HG03354 (cell line): ENCODE measurements at regions not wholly inside any gene's neighbourhood (a gene's known extent, or its start where the extent isn't known, plus 50 kb on each side); places are given as distances from the start of the nearest gene placed in this dataset.
"Not testable (repeated sequence)": the region's sequence is repeated elsewhere in the genome, so short reads cannot be mapped to it uniquely, and the experiment has no call there.

Source experiments
- ATAC-seq: cut with Tn5 transposase; IDR thresholded peaks from one replicate; pipeline ENCODE4 v1.9.1; 2021; ENCODE audit warnings: mild to moderate bottlenecking; ENCODE audit not compliant: unreplicated experiment, poor library complexity, severe bottlenecking

DNA sequence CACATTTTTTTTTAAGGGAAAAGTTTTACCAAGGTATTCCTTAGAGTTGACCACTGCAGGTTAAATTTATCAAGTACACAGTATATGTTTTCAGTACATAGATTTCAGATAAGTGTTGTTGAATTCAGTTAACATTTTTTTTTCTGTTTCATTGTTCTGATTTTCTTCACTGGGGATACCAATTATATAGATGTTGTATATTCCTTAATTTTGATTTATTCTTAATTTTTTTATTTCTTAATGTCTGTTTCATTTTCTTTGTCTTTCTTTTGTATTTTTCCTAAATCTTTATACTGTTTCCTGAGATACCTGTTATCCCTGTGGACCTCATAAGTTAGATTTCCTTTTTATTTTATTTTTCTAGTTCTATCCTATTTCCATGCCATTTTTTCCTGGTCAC, 234.8 kb downstream of the TTC6 start:
- no peak for ATAC-seq

DNA sequence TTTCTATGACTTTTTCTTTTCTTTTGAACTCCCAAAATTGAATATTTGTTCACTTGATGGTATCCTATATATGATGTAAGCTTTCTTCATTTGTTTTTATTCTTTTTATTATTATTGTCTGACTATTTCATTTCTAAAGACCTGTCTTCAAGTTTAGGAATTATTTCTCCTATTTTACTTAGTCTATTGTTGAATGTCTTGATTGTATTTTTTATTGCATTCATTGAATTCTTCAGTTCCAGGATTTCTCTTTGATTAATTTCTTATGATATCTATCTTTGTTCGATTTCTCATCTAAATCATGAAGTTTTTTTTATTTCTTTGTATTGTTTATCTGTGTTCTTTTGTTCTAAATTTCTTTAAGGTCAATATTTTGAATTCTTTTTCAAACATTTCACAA, 238.8 kb downstream of the TTC6 start:
- ATAC-seq, result no peak

DNA sequence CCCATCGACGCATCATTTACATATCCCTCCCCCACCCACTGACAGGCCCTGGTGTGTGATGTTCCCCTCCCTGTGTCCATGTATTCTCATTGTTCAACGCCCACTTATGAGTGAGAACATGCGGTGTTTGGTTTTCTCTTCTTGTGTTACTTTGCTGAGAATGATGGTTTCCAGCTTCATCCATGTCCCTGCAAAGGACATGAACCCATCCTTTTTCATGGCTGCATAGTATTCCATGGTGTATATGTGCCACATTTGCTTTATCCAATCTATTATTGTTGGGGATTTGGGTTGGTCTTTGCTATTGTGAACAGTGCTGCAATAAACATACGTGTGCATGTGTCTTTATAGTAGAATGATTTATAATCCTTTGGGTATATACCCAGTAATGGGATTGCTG, 243.3 kb downstream of the TTC6 start:
- not testable (repeated sequence) for ATAC-seq

DNA sequence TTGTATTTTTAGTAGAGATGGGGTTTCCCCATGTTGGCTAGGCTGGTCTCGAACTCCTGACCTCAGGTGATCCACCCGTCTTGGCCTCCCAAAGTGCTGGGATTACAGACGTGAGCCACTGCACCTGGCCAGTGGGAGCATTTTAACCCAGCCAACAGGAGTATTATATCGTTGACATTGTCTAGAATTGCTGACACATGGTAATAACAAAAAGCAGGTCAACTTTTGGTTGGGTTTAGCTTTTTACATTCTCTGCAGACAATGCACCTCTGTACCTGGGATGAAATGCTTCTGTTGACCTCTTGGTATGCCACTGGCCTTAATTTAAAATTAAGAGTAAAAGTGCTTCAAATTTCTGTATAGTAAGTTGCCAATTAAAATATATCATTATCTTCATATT, 245.6 kb downstream of the TTC6 start:
- not testable (repeated sequence) for ATAC-seq

DNA sequence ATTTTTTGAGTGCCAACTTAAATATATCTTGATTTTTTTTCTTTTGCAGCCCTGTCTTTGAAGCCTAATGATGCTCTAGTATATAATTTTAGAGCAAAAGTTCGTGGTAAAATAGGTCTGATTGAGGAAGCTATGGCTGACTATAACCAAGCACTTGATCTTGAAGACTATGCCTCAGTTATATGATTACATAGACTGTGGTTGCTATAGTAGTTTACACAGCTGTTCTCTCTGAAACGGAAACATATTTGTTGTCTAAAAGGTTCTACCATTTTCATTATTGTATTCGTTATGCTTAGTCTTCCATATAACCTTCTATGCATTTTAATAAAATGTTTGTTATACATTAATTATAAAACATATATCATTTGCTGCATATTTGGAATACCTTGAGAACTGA, 246.7 kb downstream of the TTC6 start:
- ATAC-seq, result no peak

DNA sequence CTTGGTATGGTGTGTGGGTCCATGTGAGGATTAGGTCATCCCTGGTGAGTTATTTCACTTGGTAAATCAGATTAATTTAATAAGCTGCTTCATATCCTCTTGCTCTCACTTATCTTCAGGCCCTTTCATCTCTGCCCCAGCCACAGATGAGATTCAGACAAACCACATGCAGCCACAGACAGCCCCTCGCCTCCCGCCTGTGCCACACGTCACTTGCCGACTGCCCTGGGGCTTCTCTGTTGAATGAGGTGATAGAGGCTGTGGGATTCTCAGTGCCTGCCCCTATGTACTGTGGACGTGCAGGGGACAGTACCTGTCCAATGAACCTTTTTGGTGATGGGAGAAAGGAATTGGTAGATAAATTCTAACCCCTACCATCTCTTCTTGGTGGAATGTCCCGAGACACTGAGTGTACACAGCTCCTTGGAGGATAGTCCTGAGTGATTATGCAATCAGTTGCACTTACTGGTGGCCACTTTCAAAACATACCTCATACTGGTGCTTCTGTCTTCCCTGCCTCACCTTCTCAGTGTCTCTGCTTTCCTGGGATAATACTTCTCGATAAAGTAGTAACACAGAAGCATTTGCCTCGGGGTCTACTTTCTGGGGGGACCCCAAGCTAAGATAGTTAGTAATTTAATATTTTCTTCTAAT, 248.7 kb downstream of the TTC6 start:
- ATAC-seq, result no peak

DNA sequence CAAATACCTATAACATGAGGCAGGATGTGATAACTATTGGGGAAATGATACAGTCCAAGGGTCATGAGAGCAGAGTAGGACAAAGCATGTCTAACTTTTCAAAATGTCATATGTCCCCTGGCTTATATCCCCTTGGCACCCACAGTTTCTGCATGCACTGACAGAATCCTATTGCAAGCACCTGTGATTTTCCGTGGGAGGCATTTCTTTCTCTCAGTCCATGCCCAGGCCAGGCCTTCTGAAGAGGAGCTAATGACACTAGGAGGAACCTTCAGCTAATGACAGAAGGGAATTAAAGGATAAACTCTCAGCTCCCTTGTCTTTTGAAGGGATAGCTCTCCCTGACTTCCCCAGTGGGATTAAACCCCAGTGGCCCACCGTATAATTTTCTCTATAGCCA, 249.2 kb downstream of the TTC6 start:
- ATAC-seq, result no peak

DNA sequence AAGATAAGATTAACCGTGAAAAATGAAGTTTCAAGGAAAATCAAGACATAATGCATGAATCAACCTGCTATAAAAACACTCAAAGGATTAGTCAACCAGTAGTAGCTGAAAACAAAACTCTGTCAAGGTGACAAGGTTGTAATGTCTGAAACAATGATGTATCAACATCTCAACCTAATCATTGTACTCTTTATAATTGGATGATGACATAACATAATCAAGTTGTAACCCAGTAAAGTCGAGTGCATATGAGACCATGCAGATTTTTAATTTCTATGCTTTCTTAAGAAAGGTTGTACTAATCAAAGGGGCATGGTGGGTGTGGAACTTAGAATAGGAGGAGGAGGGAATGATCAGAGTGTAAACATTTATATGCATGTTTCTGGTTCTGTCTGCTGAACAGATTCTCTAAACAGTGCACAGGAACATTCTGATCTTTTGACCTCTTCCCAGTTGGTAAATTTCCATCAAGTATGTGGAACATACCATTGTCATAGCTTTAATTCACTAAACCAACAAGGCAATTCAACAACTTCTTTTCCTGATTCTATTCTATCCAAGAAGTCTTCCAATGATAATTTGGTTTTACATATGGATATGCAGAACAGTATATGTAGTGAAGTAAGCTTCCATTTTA, 253.7 kb downstream of the TTC6 start:
- no peak for ATAC-seq

DNA sequence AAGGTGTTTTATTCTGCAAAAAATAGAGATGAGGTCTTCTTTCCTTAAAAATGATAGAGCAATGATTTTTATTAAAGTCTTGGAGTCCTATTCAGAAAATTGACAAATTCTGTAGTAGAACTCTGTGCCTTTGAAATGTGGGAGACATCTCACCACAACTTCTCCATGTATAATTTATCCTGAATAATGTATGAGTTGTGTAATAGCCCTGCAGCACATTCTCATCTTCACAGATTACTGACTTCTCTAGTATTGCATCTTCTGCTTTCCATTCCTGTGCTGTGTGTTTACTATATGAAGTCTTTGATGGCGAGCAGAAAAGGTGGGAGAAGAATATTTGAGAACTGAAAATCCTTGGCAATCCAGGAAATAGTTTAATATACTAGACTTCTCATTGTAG, 255.6 kb downstream of the TTC6 start:
- ATAC-seq, result no peak

DNA sequence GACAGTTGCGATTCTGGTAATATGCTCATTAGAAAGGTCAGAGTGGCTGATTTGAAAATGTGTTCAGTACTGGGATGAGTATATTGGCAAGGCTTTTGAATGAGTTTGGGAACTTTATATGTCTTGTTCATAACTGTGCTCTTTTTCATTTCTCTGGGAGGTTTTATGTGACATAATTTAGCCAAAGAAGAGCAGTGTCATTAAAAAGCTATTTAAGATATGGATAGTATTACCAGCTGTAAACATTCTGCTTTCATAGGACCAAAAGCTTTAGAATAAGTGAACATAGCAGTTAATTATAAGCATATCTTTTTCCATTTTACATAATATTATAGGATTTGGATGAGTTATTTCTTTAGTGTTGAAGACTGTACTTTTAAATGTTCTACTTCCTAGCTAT, 260.4 kb downstream of the TTC6 start:
- no peak for ATAC-seq

DNA sequence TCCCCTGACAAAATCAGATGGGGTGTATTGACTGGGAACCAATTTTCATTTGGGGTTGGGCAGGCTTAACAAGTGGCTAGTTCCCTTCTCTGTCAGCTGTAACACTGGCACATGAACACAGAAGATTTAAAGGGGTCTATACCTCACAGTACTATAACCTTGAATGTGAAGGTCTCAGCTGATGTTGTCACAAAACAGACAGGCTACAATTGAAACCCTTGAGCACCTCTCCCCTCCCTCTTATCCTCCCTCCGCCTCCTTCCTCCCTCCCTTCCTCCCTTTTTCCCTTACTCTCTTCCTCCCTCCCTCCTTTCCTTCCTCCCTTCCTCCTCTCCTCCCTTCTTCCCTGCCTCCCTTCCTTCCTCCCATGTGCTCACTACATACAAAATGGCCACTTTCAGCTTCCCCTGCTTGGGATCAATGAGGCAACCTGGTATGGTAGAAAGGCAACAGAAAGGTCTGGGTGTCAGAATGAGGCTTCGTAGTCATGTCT, 262.4 kb downstream of the TTC6 start:
- ATAC-seq, result no peak

DNA sequence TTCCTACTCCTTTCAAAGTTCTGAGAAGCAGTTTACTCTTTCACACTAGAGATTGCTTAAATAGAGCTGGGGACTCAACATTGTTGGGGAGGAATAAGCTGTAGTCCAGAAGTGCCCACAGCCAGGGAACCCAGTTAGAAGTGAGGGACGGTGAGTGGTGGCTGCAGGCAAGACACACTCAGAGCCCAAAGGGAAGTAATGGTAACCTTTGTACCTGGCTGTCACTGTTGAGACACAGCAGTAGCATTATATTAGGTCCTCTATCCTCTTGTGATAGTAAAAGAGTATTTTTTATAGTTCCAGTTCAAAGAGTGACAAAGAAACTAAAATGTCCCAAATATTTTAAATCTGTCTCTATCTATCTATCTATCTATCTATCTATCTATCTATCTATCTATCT, 263.3 kb downstream of the TTC6 start:
- ATAC-seq, result no peak

DNA sequence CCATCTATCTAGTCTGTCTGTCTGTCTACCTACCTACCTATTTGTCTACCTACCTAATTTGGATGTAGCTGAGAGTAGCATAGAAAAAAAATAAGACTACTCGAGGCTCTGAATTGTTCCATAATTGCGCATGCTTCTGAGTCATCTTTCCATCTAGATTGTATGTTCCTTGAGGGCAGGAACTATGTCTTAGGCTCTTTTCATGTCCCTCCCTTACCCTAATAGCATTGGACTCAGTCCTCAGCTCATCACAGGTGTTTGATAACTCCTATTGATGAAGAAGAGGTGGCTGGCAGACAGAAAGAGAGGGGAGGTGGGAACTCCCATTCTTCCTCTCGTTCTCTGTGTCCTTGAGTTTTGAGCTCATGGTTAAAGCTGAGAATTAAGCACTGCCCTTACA, 263.7 kb downstream of the TTC6 start:
- ATAC-seq, result no peak

DNA sequence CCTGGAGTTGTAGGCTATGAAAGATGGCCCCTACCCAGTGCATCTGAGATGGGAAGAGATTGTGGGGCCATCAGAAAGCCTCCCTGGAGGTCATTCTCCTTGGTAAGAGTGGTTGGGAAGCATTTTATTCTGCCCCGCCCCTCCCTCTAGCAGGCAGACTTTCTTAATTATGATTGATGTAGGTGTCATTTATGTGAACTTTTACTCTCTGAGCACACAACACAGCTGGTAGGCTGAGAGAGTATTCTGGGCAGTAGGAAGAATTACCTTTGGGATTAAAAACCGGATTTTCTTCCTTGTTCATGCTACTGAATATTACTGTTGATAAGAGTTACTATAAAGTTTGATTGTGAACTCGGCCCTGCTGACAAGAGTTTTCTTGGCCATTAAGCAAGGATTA, 266.8 kb downstream of the TTC6 start:
- no peak for ATAC-seq

DNA sequence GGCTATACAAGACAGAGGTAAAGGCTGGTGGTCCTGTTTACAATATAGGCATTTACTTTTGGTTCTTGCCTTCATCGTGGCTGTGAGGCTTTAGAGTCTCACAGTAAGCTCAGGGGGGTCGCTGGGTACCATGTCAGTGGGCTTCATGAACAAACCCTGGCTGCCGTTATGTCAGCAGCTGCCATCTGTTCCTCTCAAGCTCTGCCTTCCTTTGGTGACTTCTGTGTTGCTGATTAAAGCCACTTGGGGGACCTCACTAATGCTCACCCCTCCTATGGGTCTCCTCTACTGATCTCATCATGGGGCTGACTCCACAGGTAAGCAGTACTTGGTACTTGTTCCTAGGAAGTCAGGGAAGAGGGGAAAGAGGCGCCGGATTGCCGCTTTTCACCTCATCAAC, 268.7 kb downstream of the TTC6 start:
- no peak for ATAC-seq

DNA sequence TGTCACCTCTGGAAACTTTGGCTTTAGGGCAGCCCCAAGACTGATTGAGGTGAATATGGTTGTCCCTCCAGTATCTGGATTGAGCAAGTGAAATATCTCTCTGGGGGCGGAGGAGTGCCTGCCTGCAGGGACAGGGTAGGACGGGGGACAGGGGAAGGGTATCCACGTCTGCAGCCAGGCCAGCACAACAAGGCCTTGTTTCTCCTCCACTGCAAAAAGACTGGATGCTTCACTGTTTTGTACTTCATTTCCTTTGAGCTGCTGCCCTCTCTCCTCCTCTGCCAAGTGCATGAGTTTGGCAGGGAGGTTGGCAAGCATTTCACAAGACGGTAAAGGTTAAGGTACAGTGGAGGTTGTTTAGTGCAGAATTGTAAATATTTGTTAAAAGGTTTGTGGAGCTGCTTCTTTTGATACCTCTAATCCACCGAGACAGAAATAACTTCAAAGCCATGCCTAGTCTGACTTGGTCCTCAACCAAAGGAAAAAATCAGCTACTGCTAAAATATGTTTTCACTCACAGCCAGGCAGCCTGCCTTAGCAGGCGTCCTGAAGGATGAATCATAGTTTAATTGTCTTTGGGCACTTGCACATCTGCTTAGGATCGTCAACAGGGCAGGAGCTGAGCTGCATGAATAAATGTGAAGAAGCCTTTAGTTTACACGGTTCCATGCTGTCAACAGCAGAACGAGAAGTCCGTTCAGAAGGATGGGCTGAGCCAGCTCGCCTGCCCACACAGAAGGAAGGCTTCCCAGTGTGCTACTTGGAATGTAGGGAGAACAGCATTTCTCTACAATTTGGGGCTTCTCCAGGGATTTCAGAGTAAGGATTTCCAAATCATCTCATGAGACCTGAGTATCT, 269.7 kb downstream of the TTC6 start:
- ATAC-seq, result no peak

DNA sequence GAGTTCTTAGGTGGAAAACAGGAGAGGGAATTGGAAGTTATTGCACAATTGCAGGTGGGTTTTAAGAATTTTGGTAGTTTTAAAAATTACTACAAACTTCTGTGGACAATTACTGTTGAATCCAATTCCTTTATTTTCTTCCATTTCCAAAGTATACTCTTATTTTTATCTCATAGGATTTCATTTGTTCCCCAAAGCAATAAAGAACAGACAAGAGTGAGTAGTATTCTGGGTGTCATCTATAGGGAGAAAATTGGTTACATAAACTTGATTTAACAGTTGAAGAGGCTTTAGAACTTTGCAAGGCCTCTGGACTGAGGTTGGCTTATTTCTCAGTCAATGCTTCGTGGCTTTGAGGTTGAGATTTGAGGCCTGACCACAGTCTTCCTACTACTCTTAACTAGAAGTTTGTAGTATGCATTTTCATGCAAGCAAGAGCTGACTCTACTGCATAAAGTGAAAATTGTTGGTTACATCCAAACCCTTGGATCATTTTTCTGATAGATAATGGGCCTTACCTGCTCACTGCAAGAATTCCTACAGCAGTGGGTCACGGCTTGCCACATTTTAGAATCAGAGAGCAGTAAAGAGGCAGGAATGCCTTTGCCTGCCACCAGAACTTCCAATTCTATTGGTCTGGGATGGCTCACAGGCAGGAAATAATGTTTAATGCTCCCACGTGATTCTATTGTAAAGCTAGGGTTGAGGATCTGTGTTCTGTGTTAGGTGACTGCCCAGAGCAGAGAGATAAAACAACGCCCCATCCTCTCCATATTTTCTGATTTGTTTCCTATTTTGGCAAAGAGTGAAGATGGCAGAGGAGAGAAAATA, 270.5 kb downstream of the TTC6 start:
- ATAC-seq, result no peak

DNA sequence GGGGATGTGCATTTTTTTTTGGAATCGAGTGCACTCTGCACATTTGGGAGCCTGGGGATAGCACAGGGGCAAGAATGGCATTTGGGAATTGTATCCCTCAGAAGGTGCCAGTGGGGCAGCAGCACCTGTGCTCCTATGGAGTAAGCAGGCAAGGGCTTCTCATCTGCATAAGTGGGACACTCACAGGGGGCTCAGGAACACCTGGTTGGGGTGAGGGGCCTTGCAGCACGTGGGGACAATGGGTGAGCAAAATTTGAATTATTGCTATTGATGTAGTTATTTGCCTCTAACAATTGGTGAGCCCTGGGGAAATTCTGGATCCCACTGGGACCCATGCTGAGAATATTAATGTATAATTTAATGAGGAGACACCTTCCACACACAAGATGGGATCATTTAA, 274.2 kb downstream of the TTC6 start:
- ATAC-seq, result no peak

DNA sequence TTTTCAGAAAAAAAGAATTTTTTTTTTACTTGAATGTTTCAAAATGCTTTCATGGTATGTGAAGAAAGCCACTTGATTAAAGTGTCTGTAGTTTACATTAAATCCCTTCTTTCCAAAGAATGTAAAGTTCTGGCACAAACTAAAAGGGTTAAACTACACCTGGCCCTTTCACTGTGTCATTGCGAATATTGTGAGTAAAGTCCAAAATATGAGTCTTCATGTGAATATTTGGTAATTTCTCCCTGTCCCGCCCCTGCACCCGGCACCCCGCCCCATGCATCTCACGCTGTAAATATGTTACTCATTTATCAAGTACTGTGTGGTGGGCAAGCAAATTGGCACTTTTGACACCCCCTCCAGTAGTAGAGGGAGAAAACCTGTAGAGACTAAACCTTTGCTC, 274.7 kb downstream of the TTC6 start:
- ATAC-seq, result no peak
